Natural killer cell (primary cell): ENCODE measurements at regions not wholly inside any gene's neighbourhood (a gene's known extent, or its start where the extent isn't known, plus 50 kb on each side); places are given as distances from the start of the nearest gene placed in this dataset.

Experiments used
- ATAC-seq, 3 donors: fragments of 150-1000 bp in 2 of 3; fragments of 200-7000 bp in 1 of 3; cut with Tn5 transposase; 1 replicate in 1 of 3; 2 replicates in 2 of 3; pipeline ENCODE4 v1.10.0; 2021; ENCODE audit warnings: mild to moderate bottlenecking in 2 of 3, moderate library complexity in 2 of 3
- DNase-seq, 2 donors: peaks; one replicate each; pipeline versions ENCODE4 v3.0.0 to v3.0.0-alpha.2; 2013 to 2021; ENCODE audit warnings: mixed read lengths in 1 of 2
- H3K27ac ChIP-seq: one replicate; pipeline ENCODE4 v1.5.1; 2013; ENCODE audit warnings: mild to moderate bottlenecking, low read length
- H3K27me3 ChIP-seq: one replicate; pipeline ENCODE4 v1.6.1; 2013; ENCODE audit warnings: low read length; ENCODE audit not compliant: control insufficient read depth, insufficient read depth
- H3K36me3 ChIP-seq: one replicate; pipeline ENCODE4 v1.6.1; 2013; ENCODE audit warnings: low read length; ENCODE audit not compliant: control insufficient read depth, insufficient read depth
- H3K4me1 ChIP-seq: one replicate; pipeline ENCODE4 v1.6.1; 2013; ENCODE audit warnings: low read length; ENCODE audit not compliant: control insufficient read depth, insufficient read depth
- H3K4me3 ChIP-seq: one replicate; pipeline ENCODE4 v1.5.1; 2013; ENCODE audit warnings: low read length
- H3K9me3 ChIP-seq: one replicate; pipeline ENCODE4 v1.6.1; 2013; ENCODE audit warnings: low read length; ENCODE audit not compliant: control insufficient read depth, insufficient read depth
- H3K27ac Mint-ChIP-seq, 2 donors: one replicate each; pipeline ENCODE4 v1.8.0; 2022; ENCODE audit warnings: mild to moderate bottlenecking in 2 of 2, mixed read lengths in 2 of 2, moderate library complexity in 1 of 2
- H3K27me3 Mint-ChIP-seq, 2 donors: one replicate each; pipeline ENCODE4 v1.8.0; 2022; ENCODE audit warnings: low read depth in 2 of 2, mixed read lengths in 2 of 2
- H3K36me3 Mint-ChIP-seq: one replicate; pipeline ENCODE4 v1.8.0; 2022; ENCODE audit warnings: mixed read lengths
- H3K4me1 Mint-ChIP-seq, 2 donors: one replicate each; pipeline ENCODE4 v1.8.0; 2022; ENCODE audit warnings: mixed read lengths in 2 of 2
- H3K4me3 Mint-ChIP-seq: one replicate; pipeline ENCODE4 v1.8.0; 2022; ENCODE audit warnings: mild to moderate bottlenecking, moderate library complexity, mixed read lengths
- H3K9me3 Mint-ChIP-seq, 2 donors: one replicate each; pipeline ENCODE4 v1.8.0; 2022; ENCODE audit warnings: mixed read lengths in 2 of 2
- CTCF ChIP-seq: fragments of 200-600 bp; IDR thresholded peaks from one replicate; pipeline ENCODE4 v1.8.0; 2022; ENCODE audit warnings: antibody characterized with exemption
- WGBS: methylation state at CpG from one replicate; pipeline ENCODE4 v1.1.7; 2013; ENCODE audit warnings: missing lambda C conversion rate; ENCODE audit not compliant: insufficient coverage; 5-methylcytosine and 5-hydroxymethylcytosine counted together
- intact Hi-C: fragments of 100-400 bp; cut with micrococcal nuclease; formaldehyde crosslinking; loops from one replicate; pipeline ENCODE4 v1.14.2; 2022

- Mint-ChIP-seq H3K4me1 (no peaks in the 10 kb centered on the region), H3K27me3 (no peaks in the 10 kb centered on the region), H3K9me3 (peaks cover 7 to 21% of the 10 kb centered on the region in 2 donors), H3K4me3 (no peak overlapping the region), H3K36me3 (peaks cover 7% of the 10 kb centered on the region), H3K27ac (no peak overlapping the region)
- TF ChIP-seq CTCF: no peak
- Histone ChIP-seq H3K27ac (no peak overlapping the region), H3K27me3 (no peaks in the 10 kb centered on the region), H3K4me3 (no peak overlapping the region), H3K4me1 (no peaks in the 10 kb centered on the region), H3K9me3 (no peaks in the 10 kb centered on the region), H3K36me3 (no peaks in the 10 kb centered on the region)
- ATAC-seq (no peak), DNase-seq (no peak)
- intact Hi-C loops: no loop called here
Observed at GRCh38 chr1:79732950-79733349, 726.4 kb upstream of the ADGRL4 start.

DNA sequence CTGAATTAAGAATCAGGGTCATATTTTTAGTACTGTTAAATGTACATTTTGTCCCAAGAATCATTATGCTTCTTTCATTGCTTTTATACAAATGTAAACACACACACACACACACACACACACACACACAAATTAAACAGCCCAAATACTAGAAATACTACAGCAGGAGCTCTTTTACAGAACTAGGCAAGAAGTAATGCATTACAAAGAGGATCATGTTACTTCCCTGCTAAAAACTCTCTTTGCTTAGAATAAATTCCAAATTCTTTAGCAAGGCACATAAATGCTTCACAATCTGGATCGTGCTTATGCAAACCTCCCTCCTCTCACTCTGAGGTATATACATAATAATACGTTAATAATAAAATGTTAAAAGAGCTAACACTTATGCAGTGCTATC lies 720.4 kb upstream of the ADGRL4 start:
- Mint-ChIP-seq H3K4me3 (no peak overlapping the region), H3K36me3 (peaks cover 7% of the 10 kb centered on the region), H3K9me3 (peaks cover 20 to 27% of the 10 kb centered on the region in 2 donors), H3K27ac (no peak overlapping the region), H3K27me3 (no peaks in the 10 kb centered on the region), H3K4me1 (no peaks in the 10 kb centered on the region)
- Histone ChIP-seq H3K9me3 (peaks cover 3% of the 10 kb centered on the region), H3K36me3 (no peaks in the 10 kb centered on the region), H3K4me1 (no peaks in the 10 kb centered on the region), H3K27me3 (no peaks in the 10 kb centered on the region), H3K4me3 (no peak overlapping the region), H3K27ac (no peak overlapping the region)
- WGBS: 83% methylated on average over 1 of the region's 2 CpGs
- intact Hi-C loops: no loop called here
- DNase-seq (no peak), ATAC-seq (no peak)
- TF ChIP-seq CTCF: no peak

- Mint-ChIP-seq H3K4me1 (no peaks in the 10 kb centered on the region), H3K27me3 (no peaks in the 10 kb centered on the region), H3K27ac (no peak overlapping the region), H3K4me3 (no peak overlapping the region), H3K36me3 (peaks cover 7% of the 10 kb centered on the region), H3K9me3 (peaks cover 20 to 27% of the 10 kb centered on the region in 2 donors)
- Histone ChIP-seq H3K36me3 (no peaks in the 10 kb centered on the region), H3K4me3 (no peak overlapping the region), H3K27ac (no peak overlapping the region), H3K27me3 (no peaks in the 10 kb centered on the region), H3K4me1 (no peaks in the 10 kb centered on the region), H3K9me3 (peaks cover 3% of the 10 kb centered on the region)
- DNase-seq: no peak
- 93% methylated on average over 1 of the region's 2 CpGs for WGBS
- TF ChIP-seq CTCF: no peak
- ATAC-seq: no peak
- intact Hi-C loops: no loop called here
Observed at GRCh38 chr1:79726321-79726720, 719.8 kb upstream of the ADGRL4 start.

- H3K4me1 Mint-ChIP-seq: no peaks in the 10 kb centered on the region
- H3K36me3 Mint-ChIP-seq: no peaks in the 10 kb centered on the region
- intact Hi-C loops: no loop called here
- Histone ChIP-seq H3K4me1 (no peaks in the 10 kb centered on the region), H3K4me3 (no peak overlapping the region), H3K27ac (no peak overlapping the region), H3K27me3 (no peaks in the 10 kb centered on the region), H3K36me3 (no peaks in the 10 kb centered on the region), H3K9me3 (peaks cover 12% of the 10 kb centered on the region)
- TF ChIP-seq CTCF: no peak
- H3K9me3 Mint-ChIP-seq: peaks cover 21 to 33% of the 10 kb centered on the region in 2 donors
- no peaks in the 10 kb centered on the region for H3K27me3 Mint-ChIP-seq
- no peak overlapping the region for H3K27ac Mint-ChIP-seq
- no peak overlapping the region for H3K4me3 Mint-ChIP-seq
- ATAC-seq (no peak), DNase-seq (no peak)
Observed at GRCh38 chr1:79716447-79716846, 709.9 kb upstream of the ADGRL4 start.
